ENCODE measurements at regions not wholly inside any gene's neighbourhood (a gene's known extent, or its start where the extent isn't known, plus 50 kb on each side); places are given as distances from the start of the nearest gene placed in this dataset.
"Not testable (repeated sequence)": the region's sequence is repeated elsewhere in the genome, so short reads cannot be mapped to it uniquely, and the experiment has no call there.

DNA sequence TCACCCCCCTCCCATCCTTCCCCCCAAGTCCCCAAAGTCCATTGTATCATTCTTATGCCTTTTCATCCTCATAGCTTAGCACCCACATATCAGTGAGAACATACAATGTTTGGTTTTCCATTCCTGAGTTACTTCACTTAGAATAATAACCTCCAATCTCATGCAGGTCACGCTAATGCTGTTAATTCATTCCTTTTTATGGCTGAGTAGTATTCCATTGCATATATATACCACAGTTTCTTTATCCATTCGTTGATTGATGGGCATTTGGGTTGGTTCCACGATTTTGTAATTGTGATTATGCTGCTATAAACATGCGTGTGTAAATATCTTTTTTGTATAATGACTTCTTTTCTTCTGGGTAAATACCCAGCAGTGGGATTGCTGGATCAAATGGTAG, 621.9 kb upstream of the NRP1 start:
- DNase-seq (ENCODE audit: low spot score), result not testable (repeated sequence)

DNA sequence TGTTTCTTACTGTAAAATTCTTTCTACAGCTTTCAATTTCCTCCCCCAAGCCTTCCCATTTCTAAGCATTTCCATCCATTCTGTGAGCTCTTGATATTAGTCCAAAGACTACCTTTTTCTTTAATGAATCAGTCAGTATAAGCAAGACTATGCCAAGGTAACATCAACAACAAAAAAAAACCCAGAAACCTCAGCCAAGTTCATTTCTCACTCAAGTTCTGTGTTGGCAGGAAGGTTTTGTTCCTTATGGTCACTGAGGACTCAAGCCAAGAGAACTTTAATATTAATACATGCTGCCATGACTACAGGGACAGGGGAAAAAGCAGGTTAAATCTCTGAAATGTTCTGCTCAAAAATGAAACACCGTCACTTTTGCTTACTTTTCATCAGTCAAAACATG, 621.2 kb upstream of the NRP1 start:
- DNase-seq (ENCODE audit: low spot score), result no peak

GRCh38 chr10:33952692-33953360, 618.4 kb upstream of the NRP1 start:
- no peak for DNase-seq (ENCODE audit: low spot score)

GRCh38 chr10:33950206-33950605, 615.7 kb upstream of the NRP1 start:
- DNase-seq (ENCODE audit: low spot score), result no peak

DNA sequence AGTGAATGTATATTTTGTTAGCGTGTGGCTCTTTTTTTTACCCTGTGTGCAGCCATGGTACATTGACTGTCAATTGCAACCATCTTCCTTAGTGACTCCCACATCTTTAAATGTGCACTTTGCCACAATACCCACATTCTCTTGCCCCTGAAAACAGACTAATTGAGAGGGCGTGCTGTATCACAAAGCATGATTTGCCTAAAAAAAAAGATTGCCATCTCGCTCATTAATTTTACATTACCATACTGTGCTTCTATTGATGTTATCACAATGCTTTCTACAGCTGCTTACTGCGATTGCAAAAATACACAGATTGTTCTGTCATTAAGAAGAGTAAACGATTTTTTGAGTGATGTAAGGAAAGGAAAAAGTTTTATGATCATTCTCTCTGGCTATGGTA, 613.1 kb upstream of the NRP1 start:
- no peak for DNase-seq (ENCODE audit: low spot score)

- DNase-seq (ENCODE audit: low spot score), result no peak
Observed at GRCh38 chr10:33945051-33945450, 610.6 kb upstream of the NRP1 start.

DNA sequence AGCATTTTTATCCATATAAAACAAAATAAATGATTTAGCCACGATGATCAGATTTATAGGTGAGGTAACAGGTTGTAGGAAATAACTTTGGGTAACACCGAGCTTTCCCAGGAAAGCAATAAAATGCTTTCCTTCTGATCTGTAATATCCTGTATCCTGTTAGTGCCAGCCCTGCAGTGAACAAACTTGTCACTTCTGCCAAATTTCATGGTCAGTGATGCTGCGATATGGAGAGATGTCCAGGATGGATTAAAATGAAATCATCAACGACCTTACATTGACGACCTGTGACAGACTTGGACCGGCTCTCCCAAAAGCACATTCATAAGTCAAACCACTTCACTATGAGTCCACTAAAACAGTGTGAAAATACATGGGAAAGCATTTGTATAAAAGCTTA, 608.0 kb upstream of the NRP1 start:
- no peak for DNase-seq (ENCODE audit: low spot score)

- DNase-seq (ENCODE audit: low spot score), result no peak
Observed at GRCh38 chr10:33939892-33940291, 605.4 kb upstream of the NRP1 start.

DNA sequence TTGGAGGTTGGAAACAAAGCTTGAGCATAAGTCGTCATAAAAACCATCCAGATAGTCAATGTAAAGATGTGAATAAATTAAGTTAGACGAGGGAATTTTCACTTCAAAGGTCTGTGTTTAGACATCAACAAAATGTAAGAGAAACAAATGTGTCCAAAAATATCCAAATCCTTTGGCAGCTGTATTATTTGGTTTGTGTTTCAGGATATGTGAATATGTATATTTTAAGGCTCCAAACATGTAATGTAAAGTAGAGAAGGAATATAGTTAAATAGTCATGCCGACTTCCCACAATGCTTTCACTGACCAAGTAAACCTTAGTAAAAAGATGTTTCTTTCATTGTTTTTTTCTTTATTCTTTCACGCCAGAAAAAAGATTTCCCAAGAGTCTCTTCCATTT, 604.9 kb upstream of the NRP1 start:
- no peak for DNase-seq (ENCODE audit: low spot score)

GRCh38 chr10:33938001-33938400, 603.5 kb upstream of the NRP1 start:
- DNase-seq (ENCODE audit: low spot score), result no peak

- no peak for DNase-seq (ENCODE audit: low spot score)
Observed at GRCh38 chr10:33937036-33937730, 602.7 kb upstream of the NRP1 start.

- no peak for DNase-seq (ENCODE audit: low spot score)
Observed at GRCh38 chr10:33935350-33935749, 600.9 kb upstream of the NRP1 start.

DNA sequence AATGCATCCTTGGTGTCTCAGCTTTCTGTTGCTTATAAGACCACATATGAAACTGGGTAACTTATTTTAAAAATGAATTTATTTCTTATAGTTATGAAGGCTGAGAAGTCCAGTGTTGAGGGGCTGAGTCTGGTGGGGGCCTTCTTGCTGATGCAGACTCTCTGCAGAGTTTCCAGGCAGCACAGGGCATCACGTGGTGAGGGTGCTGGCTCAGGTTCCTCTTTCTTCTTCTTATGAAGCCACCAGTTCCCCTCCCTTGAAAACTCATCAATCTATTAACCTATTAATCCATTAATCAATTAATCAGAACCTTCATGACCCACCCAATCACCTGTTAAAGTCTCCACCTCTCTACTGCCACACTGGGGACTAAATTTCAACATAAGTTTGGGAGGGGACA, 595.6 kb upstream of the NRP1 start:
- DNase-seq (ENCODE audit: low spot score), result no peak

GRCh38 chr10:33927347-33927746, 592.9 kb upstream of the NRP1 start:
- DNase-seq (ENCODE audit: low spot score), result no peak

DNA sequence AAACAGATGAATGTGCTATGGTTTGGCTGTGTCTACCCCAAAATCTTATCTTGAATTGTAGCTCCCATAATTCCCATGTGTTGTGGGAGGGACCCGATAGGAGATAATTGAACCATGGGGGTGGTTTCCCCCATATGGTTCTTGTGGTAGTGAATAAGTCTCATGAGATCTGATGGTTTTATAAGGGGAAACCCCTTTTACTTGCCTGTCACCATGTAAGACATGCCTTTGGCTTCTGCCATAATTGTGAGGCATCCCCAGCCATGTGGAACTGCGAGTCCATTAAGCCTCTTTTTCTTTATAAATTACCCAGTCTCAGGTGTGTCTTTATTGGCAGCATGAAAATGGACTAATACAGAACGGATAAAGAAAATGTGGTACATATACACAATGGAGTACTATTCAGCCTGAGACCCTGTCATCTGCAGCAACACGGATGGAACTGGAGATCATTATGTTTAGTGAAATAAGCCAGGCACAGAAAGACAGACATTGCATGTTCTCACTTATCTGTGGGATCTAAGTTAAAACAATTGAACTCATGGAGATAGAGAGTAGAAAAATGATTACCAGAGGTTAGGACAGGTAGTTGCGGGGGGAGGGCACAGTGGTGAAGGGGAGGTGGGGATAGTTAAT, 587.6 kb upstream of the NRP1 start:
- no peak for DNase-seq (ENCODE audit: low spot score)

GRCh38 chr10:33920351-33920750, 585.9 kb upstream of the NRP1 start:
- DNase-seq (ENCODE audit: low spot score), result no peak

DNA sequence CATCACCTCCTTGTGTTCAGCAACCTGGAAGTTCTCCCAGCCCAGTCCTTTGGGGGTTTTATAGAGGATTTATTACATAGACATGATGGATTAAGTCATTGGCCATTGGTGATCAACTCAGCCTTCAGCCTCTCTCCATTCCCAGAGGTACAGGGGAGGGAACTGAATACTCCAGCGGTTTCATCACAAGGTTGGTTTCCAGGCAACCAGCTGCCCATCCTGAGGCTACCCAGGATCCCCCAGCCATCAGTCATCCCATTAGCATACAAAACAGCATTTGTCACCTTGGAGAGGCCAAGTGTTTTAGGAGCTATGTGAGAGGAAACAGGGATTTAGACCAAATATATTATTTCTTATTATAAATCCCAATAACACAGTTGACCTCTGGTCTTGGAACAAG, 584.8 kb upstream of the NRP1 start:
- no peak for DNase-seq (ENCODE audit: low spot score)

DNA sequence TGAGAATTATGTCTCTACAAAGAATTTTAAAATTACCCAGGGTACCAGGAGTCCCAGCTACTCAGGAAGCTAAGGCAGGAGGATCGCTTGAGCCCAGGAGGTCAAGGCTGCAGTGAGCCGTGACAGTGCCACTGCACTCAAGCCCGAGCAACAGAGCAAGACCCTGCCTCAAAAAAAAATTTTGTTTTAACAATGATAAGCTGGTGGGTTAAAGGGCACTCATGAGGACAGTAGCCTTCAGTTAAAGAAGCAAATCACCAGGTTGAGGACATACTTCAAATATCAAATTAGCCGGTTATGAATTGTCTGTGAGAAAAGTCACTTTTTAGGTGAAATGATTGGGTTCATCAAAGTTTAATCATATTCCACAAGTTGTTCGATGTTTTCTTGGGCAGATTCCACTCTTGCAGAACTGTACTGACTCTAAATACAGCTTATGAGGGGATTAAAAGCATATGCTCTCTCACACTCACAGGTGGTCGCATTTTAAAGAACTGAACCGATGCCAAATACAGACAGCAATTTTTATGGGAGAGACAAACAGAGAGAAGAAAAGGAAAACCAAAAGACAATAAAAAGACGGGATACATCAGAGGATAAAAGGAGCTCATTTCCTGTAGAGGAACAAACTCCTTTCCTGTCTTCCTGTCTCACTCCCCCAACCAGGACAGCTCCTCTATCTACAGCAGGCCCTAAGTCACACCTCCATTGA, 582.8 kb upstream of the NRP1 start:
- no peak for DNase-seq (ENCODE audit: low spot score)

GRCh38 chr10:33914746-33915145, 580.3 kb upstream of the NRP1 start:
- DNase-seq (ENCODE audit: low spot score), result no peak

DNA sequence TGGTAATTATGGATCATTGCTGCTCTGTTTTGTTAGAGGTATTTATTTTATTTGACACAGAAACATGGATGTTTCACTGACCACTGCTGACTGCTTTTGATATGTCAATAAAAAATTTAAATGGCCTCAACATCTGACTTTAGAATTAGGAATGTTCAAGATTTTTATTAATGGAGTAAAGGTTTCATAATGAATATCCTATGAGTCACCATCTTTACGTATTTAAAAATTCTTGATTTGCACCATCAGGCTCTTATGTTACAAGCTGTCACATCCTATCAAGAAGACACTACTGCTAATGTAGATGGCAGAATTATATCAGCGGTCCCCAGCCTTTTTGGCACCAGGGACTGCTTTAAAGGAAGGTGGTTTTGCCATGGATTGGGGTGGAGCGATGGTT, 578.7 kb upstream of the NRP1 start:
- DNase-seq (ENCODE audit: low spot score), result no peak

GRCh38 chr10:33909476-33909875, 575.0 kb upstream of the NRP1 start:
- not testable (repeated sequence) for DNase-seq (ENCODE audit: low spot score)

- DNase-seq (ENCODE audit: low spot score), result no peak
Observed at GRCh38 chr10:33901166-33901565, 566.7 kb upstream of the NRP1 start.

DNA sequence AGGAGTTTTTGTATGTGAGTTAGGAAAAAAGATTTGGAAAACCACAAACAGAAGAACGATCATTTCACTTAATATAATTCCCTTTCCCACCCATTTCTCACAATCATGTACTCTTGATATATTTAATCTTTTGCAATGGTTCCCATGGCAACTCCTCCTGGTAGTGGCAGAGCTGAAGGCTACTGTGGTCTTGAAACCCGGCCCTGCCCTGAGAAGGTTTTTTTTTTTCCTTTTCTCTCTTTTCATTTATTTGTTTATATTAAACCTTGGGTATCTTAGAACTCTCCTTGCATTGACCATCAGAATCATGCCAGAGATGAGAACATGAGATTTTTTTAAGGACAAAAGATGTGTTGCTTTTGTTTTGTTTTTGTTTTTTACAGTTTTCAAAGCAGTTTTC, 566.1 kb upstream of the NRP1 start:
- DNase-seq (ENCODE audit: low spot score), result no peak

All from CD4-positive, alpha-beta T cell treated with Interleukin-15 for 4 hours (primary cell).